OCI-LY1 (cell line): ENCODE measurements at regions not wholly inside any gene's neighbourhood (a gene's known extent, or its start where the extent isn't known, plus 50 kb on each side); places are given as distances from the start of the nearest gene placed in this dataset.

Experiments
- H2AFZ ChIP-seq: fragments of 200-600 bp; sonication (generic), shearing (Covaris generic); 2 replicates; pipeline ENCODE4 v1.6.0; 2014; ENCODE audit warnings: antibody characterized with exemption, mild to moderate bottlenecking, low read length
- H3F3A ChIP-seq: fragments of 200-600 bp; sonication (generic), shearing (Covaris generic); 2 replicates; pipeline ENCODE4 v1.6.0; 2014; ENCODE audit warnings: mild to moderate bottlenecking, antibody characterized with exemption, low read length, moderate library complexity; ENCODE audit not compliant: insufficient read depth
- H3K27ac ChIP-seq: fragments of 200-600 bp; sonication (generic); 2 replicates; pipeline ENCODE4 v1.5.1; 2014; ENCODE audit warnings: low read length, mixed run types, mild to moderate bottlenecking, low read depth; ENCODE audit not compliant: poor library complexity, severe bottlenecking
- H3K27me3 ChIP-seq: fragments of 200-600 bp; sonication (generic); 2 replicates; pipeline ENCODE4 v1.6.0; 2014; ENCODE audit warnings: antibody characterized with exemption, mild to moderate bottlenecking, low read length, moderate library complexity; ENCODE audit not compliant: insufficient read depth
- H3K36me3 ChIP-seq: fragments of 200-600 bp; sonication (generic); 2 replicates; pipeline ENCODE4 v1.6.1; 2014; ENCODE audit warnings: mild to moderate bottlenecking, antibody characterized with exemption, low read length, moderate library complexity, mixed read lengths; ENCODE audit not compliant: insufficient read depth
- H3K4me1 ChIP-seq: fragments of 200-600 bp; sonication (generic); 2 replicates; pipeline ENCODE4 v1.5.1; 2014; ENCODE audit warnings: mild to moderate bottlenecking, low read length, moderate library complexity; ENCODE audit not compliant: insufficient read depth, severe bottlenecking
- H3K4me2 ChIP-seq: fragments of 200-600 bp; sonication (generic), shearing (Covaris generic); 2 replicates; pipeline ENCODE4 v1.6.1; 2014; ENCODE audit warnings: low read length
- H3K4me3 ChIP-seq: fragments of 200-600 bp; sonication (generic); 2 replicates; pipeline ENCODE4 v1.5.1; 2014; ENCODE audit warnings: low read length, low read depth, mild to moderate bottlenecking, mixed read lengths; ENCODE audit not compliant: poor library complexity, severe bottlenecking
- H3K79me2 ChIP-seq: fragments of 200-600 bp; shearing (Covaris generic); 2 replicates; pipeline ENCODE4 v1.6.1; 2016; ENCODE audit warnings: mixed run types, low read length, mixed read lengths; ENCODE audit not compliant: insufficient read depth
- H3K9ac ChIP-seq: fragments of 200-600 bp; sonication (generic), shearing (Covaris generic); 2 replicates; pipeline ENCODE4 v1.6.1; 2014; ENCODE audit warnings: mild to moderate bottlenecking, low read length, mixed read lengths
- H3K9me2 ChIP-seq: fragments of 200-600 bp; sonication (generic), shearing (Covaris generic); 2 replicates; pipeline ENCODE4 v1.6.1; 2014; ENCODE audit warnings: low read depth, mild to moderate bottlenecking, low read length, mixed read lengths
- H3K9me3 ChIP-seq: fragments of 200-600 bp; shearing (Covaris generic); 2 replicates; pipeline ENCODE4 v1.6.1; 2014; ENCODE audit warnings: low read length, mixed read lengths
- H4K20me1 ChIP-seq: fragments of 200-600 bp; sonication (generic), shearing (Covaris generic); 2 replicates; pipeline ENCODE4 v1.6.0; 2016; ENCODE audit warnings: mild to moderate bottlenecking, low read length; ENCODE audit not compliant: insufficient read depth
- EZH2 ChIP-seq: fragments of 200-600 bp; sonication (generic), shearing (Covaris generic); IDR thresholded peaks from 2 replicates; pipeline ENCODE4 v1.8.0; 2017; ENCODE audit warnings: borderline replicate concordance, mixed run types, mild to moderate bottlenecking, antibody characterized with exemption, low read length, moderate library complexity, mixed read lengths
- TF ChIP-seq, protein P1 (sequence below): fragments of 200-600 bp; sonication (generic), shearing (Covaris generic); IDR thresholded peaks from 2 replicates; pipeline ENCODE4 v1.5.1; 2017; ENCODE audit warnings: mild to moderate bottlenecking, antibody characterized with exemption, low read length, moderate library complexity, mixed read lengths

DNA sequence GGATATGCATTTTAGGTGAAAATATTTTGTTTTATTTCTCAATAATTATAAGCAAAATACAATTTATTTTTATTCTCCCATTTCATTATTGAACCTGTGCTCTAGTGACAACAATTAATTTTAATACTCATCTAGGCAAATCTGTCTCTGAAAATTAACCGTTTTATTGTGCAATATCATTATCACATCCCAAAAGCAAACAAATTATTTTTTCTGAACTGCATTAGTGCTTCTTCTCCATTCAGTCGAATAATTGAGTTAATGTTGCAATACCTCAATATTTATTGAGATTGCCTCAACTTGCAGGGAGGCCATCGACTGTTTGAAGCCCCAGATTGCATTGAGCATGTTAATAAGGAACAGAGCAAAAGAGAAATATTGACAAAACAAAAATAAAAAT lies 303.2 kb upstream of the LRFN5 start:
- H3K27me3 ChIP-seq, result no peaks in the 10 kb centered on the region

DNA sequence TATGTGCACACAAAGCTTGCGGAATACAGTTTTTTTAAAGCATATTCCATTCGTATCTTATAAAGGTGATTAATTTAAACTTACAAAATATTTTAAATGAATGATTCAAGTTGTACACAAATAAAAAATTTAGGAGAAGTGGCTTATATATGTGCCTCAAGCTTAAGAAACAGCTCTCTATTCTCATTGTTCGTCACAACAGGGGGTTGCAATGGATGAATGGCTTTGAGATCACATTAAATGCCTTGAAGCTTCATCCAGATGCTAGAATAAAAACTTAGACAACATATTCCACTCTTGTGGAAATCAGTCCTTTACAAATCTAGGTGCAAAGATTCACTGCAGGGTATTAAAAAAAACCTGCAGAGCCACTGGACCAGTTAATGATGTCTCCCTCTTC lies 303.9 kb upstream of the LRFN5 start:
- H3K4me2 ChIP-seq, result no peak overlapping the region
- no peak overlapping the region for H3K9ac ChIP-seq
- H3K79me2 ChIP-seq, result no peaks in the 10 kb centered on the region
- H3K27me3 ChIP-seq, result no peaks in the 10 kb centered on the region
- no peak overlapping the region for H3K27ac ChIP-seq
- H3K36me3 ChIP-seq, result no peaks in the 10 kb centered on the region
- no peaks in the 10 kb centered on the region for H3K9me2 ChIP-seq
- no peaks in the 10 kb centered on the region for H3F3A ChIP-seq
- TF ChIP-seq, protein P1, sequence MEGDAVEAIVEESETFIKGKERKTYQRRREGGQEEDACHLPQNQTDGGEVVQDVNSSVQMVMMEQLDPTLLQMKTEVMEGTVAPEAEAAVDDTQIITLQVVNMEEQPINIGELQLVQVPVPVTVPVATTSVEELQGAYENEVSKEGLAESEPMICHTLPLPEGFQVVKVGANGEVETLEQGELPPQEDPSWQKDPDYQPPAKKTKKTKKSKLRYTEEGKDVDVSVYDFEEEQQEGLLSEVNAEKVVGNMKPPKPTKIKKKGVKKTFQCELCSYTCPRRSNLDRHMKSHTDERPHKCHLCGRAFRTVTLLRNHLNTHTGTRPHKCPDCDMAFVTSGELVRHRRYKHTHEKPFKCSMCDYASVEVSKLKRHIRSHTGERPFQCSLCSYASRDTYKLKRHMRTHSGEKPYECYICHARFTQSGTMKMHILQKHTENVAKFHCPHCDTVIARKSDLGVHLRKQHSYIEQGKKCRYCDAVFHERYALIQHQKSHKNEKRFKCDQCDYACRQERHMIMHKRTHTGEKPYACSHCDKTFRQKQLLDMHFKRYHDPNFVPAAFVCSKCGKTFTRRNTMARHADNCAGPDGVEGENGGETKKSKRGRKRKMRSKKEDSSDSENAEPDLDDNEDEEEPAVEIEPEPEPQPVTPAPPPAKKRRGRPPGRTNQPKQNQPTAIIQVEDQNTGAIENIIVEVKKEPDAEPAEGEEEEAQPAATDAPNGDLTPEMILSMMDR, result no peak
- no peak for TF ChIP-seq EZH2
- H4K20me1 ChIP-seq, result no peaks in the 10 kb centered on the region
- no peaks in the 10 kb centered on the region for H3K9me3 ChIP-seq
- H2AFZ ChIP-seq, result no peak overlapping the region
- H3K4me1 ChIP-seq, result no peaks in the 10 kb centered on the region
- no peak overlapping the region for H3K4me3 ChIP-seq

More for the DNA sequence above, 303.2 kb upstream of the LRFN5 start:
- no peak overlapping the region for H3K9ac ChIP-seq
- no peaks in the 10 kb centered on the region for H4K20me1 ChIP-seq
- no peaks in the 10 kb centered on the region for H3F3A ChIP-seq
- no peaks in the 10 kb centered on the region for H3K36me3 ChIP-seq
- no peaks in the 10 kb centered on the region for H3K9me3 ChIP-seq
- TF ChIP-seq, protein P1, result no peak
- no peak for TF ChIP-seq EZH2
- no peak overlapping the region for H2AFZ ChIP-seq
- H3K79me2 ChIP-seq, result no peaks in the 10 kb centered on the region
- no peak overlapping the region for H3K4me3 ChIP-seq
- no peaks in the 10 kb centered on the region for H3K9me2 ChIP-seq
- no peak overlapping the region for H3K27ac ChIP-seq
- H3K4me2 ChIP-seq, result no peak overlapping the region
- no peaks in the 10 kb centered on the region for H3K4me1 ChIP-seq

DNA sequence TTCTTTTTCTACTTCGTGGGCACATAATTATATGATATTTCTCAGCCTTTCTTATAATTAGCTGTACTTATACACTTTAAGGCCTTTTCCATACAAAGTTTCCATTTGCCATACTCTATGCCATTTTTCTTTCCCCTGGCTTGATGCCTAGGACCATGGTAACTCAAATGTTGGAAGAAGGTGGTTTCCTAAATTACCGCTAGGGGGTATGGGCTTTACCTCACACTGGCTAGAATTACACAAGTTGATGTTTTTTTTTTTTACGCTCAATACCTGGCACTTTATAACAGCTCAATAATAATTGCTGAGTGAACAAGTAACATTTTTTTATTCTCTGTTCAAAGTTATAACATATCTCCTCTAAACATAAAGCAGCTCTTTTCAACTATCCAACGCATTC lies 306.8 kb upstream of the LRFN5 start:
- H3K79me2 ChIP-seq, result no peaks in the 10 kb centered on the region
- peaks cover 5% of the 10 kb centered on the region for H3K4me1 ChIP-seq
- H4K20me1 ChIP-seq, result no peaks in the 10 kb centered on the region
- H3K4me2 ChIP-seq, result no peak overlapping the region
- TF ChIP-seq EZH2, result no peak
- TF ChIP-seq, protein P1, result peak; percentile 42; the same call in 1 of the 2 replicates
- no peaks in the 10 kb centered on the region for H3K36me3 ChIP-seq
- no peak overlapping the region for H3K4me3 ChIP-seq
- no peaks in the 10 kb centered on the region for H3K9me3 ChIP-seq
- no peaks in the 10 kb centered on the region for H3F3A ChIP-seq
- H3K9ac ChIP-seq, result no peak overlapping the region
- H3K9me2 ChIP-seq, result no peaks in the 10 kb centered on the region
- no peak overlapping the region for H3K27ac ChIP-seq
- no peaks in the 10 kb centered on the region for H3K27me3 ChIP-seq
- H2AFZ ChIP-seq, result no peak overlapping the region
